ENCODE measurements at regions not wholly inside any gene's neighbourhood (a gene's known extent, or its start where the extent isn't known, plus 50 kb on each side); places are given as distances from the start of the nearest gene placed in this dataset.

DNA sequence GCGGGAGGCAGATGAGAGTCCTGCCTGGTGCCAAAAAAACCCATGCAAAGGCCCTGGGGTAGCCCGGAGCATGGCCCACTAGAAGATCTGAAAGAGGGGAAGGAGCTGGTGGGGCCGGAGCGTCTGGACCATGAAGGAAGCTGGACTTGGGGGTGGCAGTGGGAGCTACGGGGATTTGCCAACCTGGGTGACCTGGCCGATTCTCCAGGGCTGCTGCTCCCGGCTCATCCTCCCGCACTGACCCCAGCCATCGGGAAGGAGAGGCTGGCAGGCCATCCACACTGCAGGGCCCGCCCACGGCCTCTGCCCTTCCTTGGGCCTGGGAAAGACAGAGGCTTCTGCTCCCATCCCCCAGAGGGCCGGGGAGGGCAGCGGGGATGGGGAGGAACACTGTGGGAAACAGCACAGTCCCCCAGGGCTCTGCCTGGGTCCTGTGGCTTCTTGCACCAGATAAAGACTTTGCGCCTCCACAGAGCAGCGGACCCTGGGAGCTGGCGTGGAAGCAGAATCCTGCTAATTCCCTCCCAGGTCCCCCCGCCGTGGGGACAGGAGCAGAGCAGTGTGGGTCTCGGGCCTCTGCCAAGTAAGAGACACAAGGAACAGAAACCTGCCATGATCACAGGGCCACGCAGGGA lies 87.1 kb upstream of the LINC01488 start:
- no peak for DNase-seq

DNA sequence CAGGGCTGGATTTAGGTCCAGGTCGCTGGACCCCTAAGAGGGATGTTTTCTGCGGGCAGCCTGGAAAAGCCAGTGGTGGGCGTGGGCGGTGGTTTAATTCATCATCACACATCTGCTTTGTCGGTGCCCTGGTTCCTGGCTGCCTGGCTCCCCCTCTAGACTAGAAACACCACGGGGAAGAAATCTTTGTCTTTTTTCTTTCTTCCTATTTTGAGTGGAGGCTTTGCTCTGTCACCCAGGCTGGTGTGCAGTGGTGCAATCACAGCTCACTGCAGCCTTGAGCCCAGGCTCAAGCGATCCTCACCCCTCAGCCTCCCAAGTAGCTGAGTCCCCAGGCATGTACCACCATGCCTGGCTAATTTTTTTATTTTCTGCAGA lies 86.6 kb upstream of the LINC01488 start:
- no peak for DNase-seq

DNA sequence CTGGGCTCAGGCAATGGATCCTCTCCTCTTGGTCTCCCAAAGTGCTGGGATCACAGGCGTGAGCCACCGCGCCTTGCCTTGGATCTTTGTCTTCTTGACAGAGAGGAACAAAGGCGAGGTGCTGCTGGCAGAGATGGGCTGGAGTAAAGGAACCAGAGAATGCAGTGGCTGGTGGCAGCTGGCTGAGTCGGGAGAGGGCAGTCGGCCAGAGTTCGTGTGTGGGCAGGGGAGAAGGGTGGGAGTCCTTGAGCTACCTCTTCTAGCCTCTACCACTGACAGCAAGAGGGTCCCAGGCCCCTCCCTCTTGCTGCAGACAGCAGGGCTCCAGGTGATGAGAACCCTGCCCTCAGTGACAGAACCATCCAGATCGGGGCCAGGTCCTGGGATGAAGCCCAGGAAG lies 86.2 kb upstream of the LINC01488 start:
- no peak for DNase-seq

DNA sequence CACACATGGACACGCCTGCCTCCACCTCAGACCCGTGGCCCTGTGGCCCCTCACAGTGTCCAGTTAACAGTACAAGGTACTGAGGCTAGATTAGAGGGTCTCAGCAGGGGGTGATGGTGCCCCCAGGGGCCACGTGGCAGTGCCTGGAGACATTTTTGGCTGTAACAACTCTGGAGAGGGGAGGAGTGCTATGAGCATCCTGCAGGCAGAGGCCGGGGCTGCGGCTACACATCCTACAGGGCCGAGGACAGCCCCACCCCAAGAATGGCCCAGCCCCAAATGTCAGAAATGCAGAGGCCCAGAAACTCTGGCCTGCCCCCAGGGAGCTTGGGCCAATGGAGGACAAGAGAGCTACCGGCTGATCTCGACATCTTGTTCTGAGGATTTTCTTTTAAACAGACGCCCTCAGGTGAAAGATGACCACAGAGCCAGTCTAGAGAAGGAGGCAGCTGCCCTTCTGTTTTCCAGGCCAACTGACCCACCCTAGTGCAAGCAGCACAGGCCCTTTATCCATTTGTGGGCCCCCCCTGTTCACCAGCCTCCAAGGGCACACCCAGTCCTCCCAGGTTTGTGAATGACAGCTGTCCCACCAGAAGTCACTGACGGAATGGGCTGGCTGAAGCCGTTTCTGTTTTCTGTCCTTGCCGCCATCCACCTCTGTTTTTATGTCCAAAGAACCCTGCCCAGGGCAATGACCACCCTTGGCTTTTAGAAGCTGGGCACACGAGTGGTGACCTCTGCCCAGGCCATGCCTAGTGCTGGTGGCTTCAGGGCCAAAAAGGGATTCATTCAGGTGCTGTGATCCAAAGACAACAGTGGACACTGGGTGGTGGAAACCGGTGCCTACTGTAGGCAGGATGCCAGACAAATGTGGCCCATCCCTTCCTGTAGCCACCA lies 85.2 kb upstream of the LINC01488 start:
- DNase-seq, result no peak

DNA sequence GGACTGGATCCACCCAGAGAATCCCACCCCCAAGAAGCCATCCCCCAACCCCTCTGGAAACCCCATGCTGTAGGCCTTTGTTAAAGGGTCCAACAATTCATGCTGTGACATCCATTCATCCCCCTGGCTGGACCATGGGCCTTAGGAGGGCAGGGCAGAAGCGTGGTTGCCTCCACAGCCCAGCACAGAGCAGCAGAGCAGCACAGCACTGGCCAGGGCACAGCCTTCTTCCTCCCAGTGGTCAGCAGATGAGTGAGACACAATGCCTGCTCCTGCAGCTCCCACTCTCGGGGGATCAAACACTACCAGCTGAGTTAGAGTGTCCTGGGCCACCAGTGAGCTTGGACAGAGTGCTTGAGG lies 84.5 kb upstream of the LINC01488 start:
- no peak for DNase-seq

DNA sequence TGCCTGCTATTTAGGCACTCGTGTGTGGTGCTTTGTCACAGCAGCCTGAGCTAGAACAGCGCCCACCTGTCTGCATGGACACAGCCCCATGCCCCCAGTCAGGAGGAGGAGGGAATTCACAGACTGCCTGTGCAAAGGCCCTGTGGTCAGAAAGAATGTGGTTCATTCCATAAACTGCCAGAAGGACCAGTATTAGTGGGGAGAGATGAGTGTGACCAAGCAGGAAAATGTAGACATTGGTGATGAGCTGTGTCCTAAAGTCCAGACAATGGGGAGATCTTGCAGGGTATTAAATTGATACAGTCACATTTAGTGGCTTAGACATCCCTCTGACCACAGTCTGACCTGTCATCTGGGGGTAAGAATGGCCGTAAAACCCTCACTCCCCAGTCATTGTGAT lies 83.7 kb upstream of the LINC01488 start:
- DNase-seq, result no peak

DNA sequence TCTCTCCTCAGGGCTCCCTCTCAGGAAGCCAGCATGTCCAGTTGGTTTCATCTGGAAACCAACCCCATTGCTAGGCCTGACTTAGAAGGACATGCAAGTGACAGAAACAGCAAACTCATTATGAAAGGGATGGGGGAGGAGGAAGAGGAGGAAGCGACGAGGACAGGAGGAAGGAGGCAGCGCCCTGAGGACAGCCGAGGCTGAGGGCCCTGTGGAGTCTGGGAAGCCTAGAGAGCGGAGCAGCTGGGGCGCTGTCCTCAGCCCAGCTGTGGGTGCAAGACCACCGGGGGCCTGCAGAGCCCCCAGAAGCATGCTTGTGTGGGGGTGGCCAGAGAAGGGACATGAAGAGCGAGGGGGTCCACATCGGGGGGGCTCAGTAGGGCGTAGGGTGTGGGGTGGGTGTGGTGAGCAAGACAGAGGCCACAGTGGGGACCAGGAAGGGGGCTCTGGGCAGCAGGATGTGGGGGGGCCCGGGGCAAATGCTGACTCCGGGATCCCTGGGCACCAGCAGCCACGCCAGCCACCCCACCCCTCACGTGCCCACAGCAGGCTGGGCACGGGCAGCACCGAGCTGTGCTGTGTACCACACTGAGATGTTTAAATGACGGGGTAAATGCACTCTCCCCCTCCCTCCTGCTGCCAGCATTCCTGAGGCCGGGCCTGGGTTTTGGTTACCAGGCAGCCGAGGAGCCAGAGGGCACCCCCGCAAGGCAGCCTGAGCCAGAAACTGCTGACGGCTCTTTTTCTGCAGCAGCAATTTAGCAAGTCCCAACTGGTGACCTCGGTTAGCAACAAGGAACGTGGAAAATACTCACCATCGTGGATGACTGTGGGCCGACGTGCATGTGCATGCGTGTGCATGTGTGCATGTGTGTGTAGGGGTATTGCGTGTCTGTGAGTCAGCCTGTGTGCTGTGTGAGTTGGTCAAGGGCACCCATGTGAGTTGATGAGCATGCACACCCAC lies 82.7 kb upstream of the LINC01488 start:
- no peak for DNase-seq

DNA sequence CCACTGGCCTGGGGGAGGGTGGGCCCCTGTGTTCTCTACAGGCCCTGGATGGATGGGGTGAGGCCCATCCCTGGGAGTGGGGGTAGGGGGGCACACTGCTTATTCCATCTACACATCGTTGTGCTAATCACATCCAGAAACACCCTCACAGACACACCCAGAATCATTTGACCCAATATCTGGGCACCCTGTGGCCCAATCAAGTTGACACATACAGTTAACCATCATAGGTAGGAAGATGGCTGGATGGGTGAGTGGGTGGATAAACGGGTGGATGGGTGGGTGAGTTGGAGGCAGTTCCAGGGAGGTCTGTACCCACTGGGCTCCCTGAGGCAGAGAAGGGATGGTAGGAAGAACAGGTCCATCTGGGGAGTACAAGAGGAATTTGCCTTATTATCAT lies 81.3 kb upstream of the LINC01488 start:
- DNase-seq, result no peak

DNA sequence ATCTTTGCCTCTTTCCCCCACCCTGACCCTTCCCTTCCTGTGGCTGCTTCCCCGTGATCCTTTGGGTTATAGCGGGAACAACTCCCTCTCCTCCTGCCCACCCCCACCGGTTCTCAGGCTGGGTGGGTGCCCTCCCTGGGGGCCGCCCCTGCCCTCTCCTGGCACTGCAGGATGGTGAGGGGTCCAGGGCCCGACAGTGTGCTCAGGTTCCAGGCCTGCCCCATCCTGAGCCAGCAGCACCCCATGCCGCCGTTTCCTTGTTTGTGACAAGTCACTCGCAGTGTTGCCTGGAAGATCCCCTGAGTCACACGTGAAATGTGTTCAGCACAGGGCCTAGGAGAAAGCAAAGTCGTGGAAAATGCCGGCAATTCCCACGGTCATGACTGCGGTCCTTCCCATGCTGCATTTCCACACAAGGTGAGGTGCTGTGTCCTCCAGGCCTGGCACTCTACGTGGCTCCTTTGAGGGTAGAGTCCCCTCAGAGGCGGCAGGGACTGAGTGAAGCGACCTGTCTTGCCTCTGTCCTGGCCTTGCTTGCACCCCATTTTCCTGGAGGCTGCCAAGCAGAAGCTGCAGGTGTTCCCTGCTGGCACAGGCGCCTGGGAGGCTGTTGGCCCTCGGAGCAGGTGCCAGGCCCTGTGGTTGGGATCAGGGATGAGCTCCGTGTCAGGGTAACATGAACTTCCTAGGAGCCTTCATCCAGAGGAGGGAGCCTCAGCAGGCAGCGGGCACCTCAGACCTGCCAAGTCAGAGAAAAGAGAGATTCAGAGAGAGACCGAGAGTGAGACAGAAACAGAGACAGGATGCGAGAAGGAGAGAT lies 80.5 kb upstream of the LINC01488 start:
- no peak for DNase-seq

DNA sequence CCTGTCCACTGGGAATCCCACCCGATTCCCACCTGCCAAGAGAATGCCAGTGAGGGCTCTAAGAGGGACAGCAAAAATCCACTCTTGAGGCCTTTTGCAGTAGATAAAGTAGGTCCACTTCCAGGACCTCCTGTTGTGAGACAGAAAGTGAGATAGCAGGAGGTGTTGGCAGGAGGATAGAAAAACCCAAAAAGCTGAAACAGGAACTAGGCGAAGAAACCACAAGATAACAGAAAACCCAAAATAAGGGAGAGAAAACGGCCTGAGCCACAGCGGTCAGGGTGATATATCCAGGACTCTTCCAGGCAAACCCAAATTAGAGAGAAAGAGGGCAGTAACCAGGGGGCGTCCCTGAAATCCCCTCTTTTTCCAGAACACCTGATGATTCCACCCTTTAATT lies 79.7 kb upstream of the LINC01488 start:
- peak; percentile 56 to 62 for DNase-seq

DNA sequence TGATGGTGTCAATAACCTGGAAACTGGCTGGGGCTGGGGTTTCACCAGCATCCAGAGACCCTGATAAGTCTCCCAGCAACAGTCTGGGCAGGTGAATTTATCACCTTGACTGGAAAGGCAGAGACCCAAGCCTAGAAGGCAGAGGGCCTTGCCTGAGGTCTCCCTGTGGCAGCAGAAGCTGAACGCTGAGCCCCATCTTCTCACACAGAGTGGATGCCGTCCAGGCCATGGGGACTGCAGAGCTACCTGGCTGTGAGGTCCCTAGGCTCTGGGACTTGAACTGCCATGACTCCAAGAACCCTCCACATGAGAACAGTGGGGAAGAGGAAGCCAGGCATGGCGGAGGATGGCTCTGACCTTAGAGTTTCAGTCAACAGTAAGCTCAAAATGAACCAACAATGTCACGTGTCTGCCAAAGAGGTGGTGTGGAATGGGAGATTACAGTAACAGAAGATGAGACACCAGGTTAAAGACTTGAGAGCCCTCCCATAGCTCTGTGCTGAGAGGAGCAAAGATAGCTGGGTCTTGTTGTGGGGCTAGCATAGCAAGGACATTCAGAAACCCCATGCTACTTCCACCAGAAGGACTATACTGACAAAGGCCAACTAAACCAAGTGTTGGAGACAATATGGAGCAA lies 79.1 kb upstream of the LINC01488 start:
- no peak for DNase-seq

DNA sequence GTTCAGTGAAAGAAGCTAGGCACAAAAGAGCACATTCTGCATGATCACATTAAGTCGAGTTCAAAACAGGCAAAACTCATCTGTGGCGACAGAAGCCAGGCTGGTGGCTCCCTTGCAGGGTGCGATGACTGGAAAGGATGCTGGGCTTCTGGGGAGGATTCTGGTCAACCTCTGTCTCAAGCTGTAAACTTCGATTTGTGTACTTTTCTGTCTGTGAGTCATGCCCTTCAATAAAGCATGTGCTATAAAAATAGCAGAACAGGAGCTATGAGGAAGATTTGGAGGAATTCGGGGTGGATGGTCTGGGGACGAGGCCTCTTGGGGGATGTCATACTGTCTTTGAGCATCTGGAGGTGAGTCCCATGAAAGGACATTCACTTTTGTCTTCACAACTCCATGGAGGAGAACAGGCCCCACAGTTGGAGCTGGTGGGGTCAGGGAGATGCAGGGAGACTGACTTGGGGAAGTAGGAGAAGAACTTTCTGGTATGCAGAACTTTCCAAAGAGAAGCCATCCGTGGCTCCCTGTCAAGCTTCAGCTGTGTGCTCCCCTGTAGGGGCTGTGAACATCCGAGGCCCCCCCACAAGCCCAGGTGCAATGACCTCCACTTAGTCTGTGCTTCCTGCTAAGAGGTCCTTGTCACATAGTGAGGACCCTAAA lies 77.8 kb upstream of the LINC01488 start:
- DNase-seq, result no peak

DNA sequence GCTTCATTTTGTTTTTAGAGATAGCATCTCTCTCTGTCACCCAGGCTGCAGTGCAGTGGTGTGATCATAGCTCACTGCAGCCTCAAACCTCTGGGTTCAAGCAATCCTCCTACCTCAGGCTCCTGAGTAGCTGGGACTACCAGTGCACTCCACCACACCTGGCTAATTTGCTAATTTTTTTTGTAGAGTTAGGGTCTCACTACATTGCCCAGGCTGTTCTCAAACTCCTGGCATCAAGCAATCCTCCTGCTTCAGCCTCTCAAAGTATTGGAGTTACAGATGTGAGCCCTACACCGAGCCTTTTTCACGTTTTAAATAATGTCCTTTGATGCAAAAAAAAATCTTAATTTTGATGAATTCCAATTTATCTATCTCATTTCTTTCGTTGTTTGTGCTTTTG lies 75.4 kb upstream of the LINC01488 start:
- DNase-seq, result no peak

DNA sequence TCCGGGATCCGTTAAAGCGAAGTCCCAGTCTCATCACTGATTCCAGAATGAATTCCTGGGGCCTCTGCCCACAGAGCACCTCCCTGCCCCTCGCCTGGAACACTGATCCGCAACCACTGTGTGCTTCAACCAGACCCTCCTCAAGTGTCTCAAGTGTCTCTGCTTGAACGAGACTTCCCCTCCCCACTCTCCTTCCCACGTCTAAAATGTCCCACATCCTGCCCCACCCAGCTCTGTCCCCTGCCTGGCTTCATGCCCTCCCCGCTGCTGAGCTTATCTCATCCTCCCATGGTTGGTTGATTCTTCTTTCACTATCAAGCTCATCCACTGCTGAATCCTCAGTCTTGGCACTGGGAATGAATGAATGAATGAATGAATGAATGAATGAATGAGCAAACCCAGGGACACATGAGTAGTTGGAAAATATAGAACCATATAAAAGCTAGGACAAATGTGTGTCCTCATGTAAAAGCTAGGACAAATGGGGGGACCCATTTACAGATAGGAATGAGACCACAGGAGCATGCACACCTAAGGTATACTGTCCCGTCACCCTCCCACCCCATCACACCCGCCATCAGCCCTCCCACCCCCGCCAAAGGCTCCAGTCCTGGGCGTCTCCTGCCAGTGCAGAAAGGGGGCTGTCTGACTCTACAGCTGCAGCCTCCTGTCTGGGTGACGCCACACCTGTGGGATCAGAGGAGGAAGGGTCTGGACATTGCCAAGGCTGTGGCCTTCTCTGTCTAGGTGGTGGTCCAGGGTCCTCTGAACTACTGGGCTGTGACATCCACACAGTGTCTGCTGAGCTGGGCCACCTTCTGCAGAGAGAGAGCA lies 71.4 kb upstream of the LINC01488 start:
- no peak for DNase-seq

DNA sequence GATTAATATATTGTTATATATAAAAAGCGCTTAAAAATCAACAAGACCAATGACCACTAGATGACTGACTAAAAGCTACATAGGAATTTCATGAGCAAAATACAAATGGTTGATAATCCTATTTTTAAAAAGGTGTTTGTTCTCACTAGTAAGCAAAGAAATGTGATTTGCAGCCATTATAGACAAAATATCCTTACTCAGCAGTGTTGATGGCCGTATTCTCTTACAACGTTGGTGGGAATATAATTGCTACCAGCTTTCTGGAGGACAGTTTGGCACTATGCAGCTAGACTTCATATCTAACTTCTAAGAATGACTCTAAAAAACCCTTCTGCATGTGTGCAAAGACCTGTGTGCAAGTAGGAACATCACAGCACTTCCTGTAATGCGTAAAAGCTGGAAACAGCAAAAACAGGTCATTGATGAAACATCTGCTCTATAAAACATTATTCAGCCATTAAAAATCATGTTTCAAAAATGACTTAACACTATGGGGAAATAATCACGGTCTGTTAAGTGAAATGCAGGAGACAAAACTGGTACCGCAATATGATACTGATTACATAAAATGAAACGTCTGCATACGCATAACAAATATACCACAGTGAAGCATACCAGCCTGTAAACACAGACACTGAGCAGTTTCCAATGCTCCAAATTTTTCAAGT lies 70.1 kb upstream of the LINC01488 start:
- DNase-seq, result no peak

DNA sequence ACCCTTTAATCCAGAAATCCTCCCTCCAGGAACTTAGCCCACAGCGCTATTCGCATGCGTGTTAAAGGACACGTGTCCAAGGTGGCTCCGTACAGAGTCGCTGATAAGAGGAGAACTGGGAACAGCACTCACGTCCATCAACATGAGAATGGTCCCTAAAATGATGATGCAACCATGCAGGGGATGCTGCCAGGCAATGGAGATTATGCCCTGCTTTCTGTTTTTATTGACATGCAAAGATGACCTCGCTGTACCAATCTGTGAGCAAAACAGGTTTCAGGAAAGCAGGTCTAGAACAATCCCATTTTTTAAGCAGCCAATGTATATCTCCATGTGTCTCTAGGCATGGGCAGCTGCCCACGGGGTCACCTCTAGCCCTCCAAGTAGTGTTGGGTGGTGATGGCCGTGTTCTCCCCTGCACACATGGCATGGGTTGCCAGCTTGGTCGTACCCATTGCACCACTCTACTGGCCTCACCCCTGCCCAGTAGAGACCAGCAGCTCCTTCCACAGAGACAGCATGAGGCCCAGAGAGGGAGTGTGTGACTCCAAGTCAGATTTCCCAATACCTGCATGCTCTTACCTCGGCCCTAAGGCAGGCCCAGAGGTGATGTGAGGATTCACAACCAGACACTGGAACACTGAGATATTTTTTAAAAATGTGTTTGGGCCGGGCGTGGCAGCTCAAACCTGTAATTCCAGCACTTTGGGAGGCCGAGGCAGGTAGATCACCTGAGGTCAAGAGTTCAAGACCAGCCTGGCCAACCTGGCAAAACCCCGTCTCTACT lies 68.3 kb upstream of the LINC01488 start:
- DNase-seq, result no peak

DNA sequence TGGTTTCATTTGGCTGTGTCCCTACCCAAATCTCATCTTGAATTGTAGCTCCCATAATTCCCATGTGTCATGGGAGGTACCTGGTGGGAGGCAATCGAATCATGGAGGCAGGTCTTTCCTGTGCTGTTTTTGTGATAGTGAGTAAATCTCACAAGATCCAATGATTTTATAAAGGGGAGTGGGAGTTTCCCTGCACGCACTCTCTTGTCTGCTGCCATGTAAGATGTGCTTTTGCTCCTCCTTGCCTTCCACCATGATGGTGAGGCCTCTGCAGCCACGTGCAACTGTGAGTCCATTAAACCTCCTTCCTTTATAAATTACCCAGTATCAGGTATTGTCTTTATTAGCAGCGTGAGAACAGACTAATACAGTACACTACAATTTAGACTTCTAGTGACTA lies 67.5 kb upstream of the LINC01488 start:
- no peak for DNase-seq

DNA sequence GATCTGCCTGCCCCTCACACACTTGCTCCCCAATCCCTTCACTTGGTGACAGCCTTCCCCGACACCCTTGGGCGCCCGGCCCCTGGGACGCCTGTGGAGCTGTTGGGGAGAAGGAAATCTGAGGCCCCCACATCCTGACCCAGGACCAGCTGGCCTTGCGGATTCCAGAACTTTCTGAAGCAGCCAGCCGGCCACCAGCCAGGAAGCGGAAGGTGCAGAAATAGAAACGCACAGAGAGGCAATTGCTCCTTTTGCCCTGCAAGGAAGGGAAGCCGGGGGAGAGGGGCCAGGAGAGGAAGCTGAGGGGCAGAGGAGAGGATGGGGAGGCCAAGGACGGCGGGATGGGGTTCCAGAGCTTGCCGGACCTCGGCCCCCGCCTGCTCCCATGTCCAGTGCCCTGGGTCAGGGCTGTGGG lies 66.7 kb upstream of the LINC01488 start:
- peak; percentile 9 to 10 for DNase-seq
